Ishikawa (cell line): ENCODE measurements at regions not wholly inside any gene's neighbourhood (a gene's known extent, or its start where the extent isn't known, plus 50 kb on each side); places are given as distances from the start of the nearest gene placed in this dataset.

Experiments
- CEBPB ChIP-seq: IDR thresholded peaks from 2 replicates; pipeline ENCODE4 v1.6.1; 2012
- CREB1 ChIP-seq: IDR thresholded peaks from 2 replicates; pipeline ENCODE4 v1.6.1; 2012; ENCODE audit warnings: low read depth
- EGR1 ChIP-seq: IDR thresholded peaks from 2 replicates; pipeline ENCODE4 v1.6.1; 2012
- EP300 ChIP-seq: IDR thresholded peaks from 2 replicates; pipeline ENCODE4 v1.6.1; 2012; ENCODE audit warnings: borderline replicate concordance
- FOXM1 ChIP-seq: IDR thresholded peaks from 2 replicates; pipeline ENCODE4 v1.6.1; 2012; ENCODE audit warnings: low read depth, borderline replicate concordance
- MAX ChIP-seq: IDR thresholded peaks from 2 replicates; pipeline ENCODE4 v1.6.1; 2012
- NFIC ChIP-seq: IDR thresholded peaks from 2 replicates; pipeline ENCODE4 v1.6.1; 2012
- RAD21 ChIP-seq: IDR thresholded peaks from 2 replicates; pipeline ENCODE4 v1.6.1; 2012; ENCODE audit warnings: low read depth
- REST ChIP-seq: IDR thresholded peaks from 2 replicates; pipeline ENCODE4 v1.6.1; 2012; ENCODE audit warnings: low read depth, mild to moderate bottlenecking
- TAF1 ChIP-seq: IDR thresholded peaks from 2 replicates; pipeline ENCODE4 v1.6.1; 2012; ENCODE audit warnings: low read depth, mild to moderate bottlenecking
- TCF12 ChIP-seq: IDR thresholded peaks from 2 replicates; pipeline ENCODE4 v1.6.1; 2012; ENCODE audit warnings: low read depth
- TEAD4 ChIP-seq: IDR thresholded peaks from 2 replicates; pipeline ENCODE4 v1.6.1; 2012
- USF1 ChIP-seq: IDR thresholded peaks from 2 replicates; pipeline ENCODE4 v1.6.1; 2012
- YY1 ChIP-seq: IDR thresholded peaks from 2 replicates; pipeline ENCODE4 v1.6.1; 2012; ENCODE audit warnings: low read depth
- ZBTB7A ChIP-seq: IDR thresholded peaks from 2 replicates; pipeline ENCODE4 v1.6.1; 2012; ENCODE audit warnings: low read depth

DNA sequence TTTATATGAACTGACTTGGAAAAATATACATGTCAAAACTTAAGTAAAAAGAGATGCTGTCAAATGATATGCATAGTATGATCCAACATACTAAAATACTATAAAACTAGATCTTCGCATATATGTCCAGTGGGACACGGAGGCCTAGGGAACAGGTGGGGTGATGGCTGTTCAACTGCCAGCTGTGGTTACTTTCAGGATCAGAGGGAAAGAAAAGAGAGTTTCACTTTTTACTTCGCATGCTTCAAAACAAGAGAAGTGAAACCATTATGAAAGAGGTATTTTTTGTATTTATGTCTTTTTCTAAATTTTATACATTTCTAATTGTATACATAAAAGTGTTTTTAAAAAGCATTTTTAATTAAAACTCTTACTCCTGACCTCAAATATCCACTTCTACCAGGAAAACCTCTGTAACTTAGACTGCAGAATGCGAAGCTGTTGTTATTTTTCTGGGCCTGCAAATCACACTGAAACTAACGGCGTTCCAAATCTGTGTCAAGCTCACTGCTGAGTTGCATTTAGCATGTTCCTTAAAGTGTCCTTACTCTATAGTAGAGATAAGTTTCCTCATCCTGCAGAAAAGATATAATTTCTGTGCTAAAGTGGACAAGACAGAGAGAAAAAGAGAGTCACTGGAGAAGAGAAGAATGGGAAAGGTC is 97.8 kb upstream of the SLC35G4 start:
- TF ChIP-seq YY1 (no peak), RAD21 (no peak), FOXM1 (no peak), NFIC (no peak), CEBPB (no peak), ZBTB7A (no peak), TCF12 (no peak), CREB1 (no peak), EP300 (no peak), EGR1 (no peak), USF1 (no peak), MAX (no peak), TEAD4 (no peak), TAF1 (no peak), REST (no peak)

- TF ChIP-seq REST (no peak), YY1 (no peak), MAX (no peak), CREB1 (no peak), TCF12 (no peak), RAD21 (no peak), EP300 (no peak), TAF1 (no peak), NFIC (no peak), ZBTB7A (no peak), USF1 (no peak), FOXM1 (no peak), EGR1 (no peak), CEBPB (no peak), TEAD4 (no peak)
These were observed 102.5 kb upstream of the SLC35G4 start for GRCh38 chr18:11506856-11507255.

DNA sequence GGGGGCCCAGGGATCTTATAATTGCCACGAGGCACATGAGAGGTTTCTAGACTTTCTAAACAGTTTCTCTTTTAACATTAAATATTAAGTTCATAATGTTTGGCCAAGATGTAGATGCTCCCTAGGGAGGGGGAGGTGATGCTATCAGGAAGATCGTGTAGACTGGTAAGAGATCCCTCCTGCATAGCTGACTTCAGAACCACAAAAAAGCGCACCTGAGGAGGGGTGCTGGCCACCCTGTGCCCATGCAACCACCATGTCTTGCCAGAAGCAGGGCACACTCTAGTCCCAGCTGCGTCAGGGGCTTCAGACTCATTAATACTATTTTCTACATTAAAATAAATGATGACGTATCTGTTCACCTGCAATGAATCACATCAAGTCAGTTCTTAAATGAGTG is 103.4 kb upstream of the SLC35G4 start:
- no peak for TF ChIP-seq TAF1
- no peak for TF ChIP-seq EP300
- no peak for TF ChIP-seq FOXM1
- TF ChIP-seq TCF12: no peak
- TF ChIP-seq CREB1: no peak
- no peak for TF ChIP-seq USF1
- TF ChIP-seq REST: no peak
- TF ChIP-seq NFIC: no peak
- TF ChIP-seq EGR1: no peak
- TF ChIP-seq YY1: no peak
- TF ChIP-seq TEAD4: no peak
- no peak for TF ChIP-seq ZBTB7A
- TF ChIP-seq CEBPB: no peak
- TF ChIP-seq RAD21: no peak

DNA sequence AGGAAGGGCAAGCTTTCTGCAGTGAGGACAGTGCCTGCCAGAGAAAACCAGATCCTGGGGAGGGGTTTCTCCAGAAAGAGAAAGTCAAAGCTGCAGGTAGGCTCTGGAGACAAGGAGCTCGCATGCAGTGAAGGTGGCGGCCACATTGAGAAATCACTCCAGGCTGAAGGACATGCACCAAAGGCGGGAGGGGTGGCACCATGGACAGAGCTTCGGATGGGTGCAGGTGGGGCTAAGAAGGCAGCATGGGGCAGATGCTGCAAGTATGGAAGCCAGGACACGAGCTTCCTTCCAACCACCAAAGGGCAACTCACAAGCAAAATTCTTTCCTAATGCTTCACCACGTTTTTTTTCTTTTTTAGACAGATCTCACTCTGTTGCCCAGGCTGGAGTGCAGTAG is 104.4 kb upstream of the SLC35G4 start:
- TF ChIP-seq EGR1 (no peak), REST (peak; percentile 74)
